Vagina (tissue), 2 donors: ENCODE measurements at regions not wholly inside any gene's neighbourhood (a gene's known extent, or its start where the extent isn't known, plus 50 kb on each side); places are given as distances from the start of the nearest gene placed in this dataset.

Source experiments
- CTCF ChIP-seq, 3 experiments: fragments of 450-650 bp in 2 of 3; fragments of 200-600 bp in 1 of 3; sonication (generic) in 1 of 3; IDR thresholded peaks; one replicate each; pipeline ENCODE4 v1.5.1; 2017 to 2019; ENCODE audit warnings: antibody characterized with exemption in 3 of 3, mild to moderate bottlenecking in 2 of 3, moderate library complexity in 2 of 3
- POLR2AphosphoS5 ChIP-seq, 2 donors: sonication (generic); formaldehyde crosslinking; IDR thresholded peaks; one replicate each; pipeline ENCODE4 v1.9.0; 2017; ENCODE audit warnings: antibody characterized with exemption in 2 of 2, mild to moderate bottlenecking in 2 of 2, low read depth in 1 of 2; ENCODE audit not compliant: insufficient read depth in 1 of 2

- TF ChIP-seq CTCF (IDR thresholded peaks at IDR 0.05) (no peak), POLR2AphosphoS5 (IDR thresholded peaks at IDR 0.05; ENCODE audit: insufficient read depth in 1 of 2, low read depth in 1 of 2) (no peak)
Observed at GRCh38 chr11:128291007-128291406, 296.4 kb downstream of the ETS1 start.
